Fibroblast of upper back skin (primary cell): ENCODE measurements at regions not wholly inside any gene's neighbourhood (a gene's known extent, or its start where the extent isn't known, plus 50 kb on each side); places are given as distances from the start of the nearest gene placed in this dataset.
"Not testable (repeated sequence)": the region's sequence is repeated elsewhere in the genome, so short reads cannot be mapped to it uniquely, and the experiment has no call there.

Experiments used
- DNase-seq: peaks from one replicate; pipeline ENCODE4 v3.0.0-alpha.2; 2013

DNA sequence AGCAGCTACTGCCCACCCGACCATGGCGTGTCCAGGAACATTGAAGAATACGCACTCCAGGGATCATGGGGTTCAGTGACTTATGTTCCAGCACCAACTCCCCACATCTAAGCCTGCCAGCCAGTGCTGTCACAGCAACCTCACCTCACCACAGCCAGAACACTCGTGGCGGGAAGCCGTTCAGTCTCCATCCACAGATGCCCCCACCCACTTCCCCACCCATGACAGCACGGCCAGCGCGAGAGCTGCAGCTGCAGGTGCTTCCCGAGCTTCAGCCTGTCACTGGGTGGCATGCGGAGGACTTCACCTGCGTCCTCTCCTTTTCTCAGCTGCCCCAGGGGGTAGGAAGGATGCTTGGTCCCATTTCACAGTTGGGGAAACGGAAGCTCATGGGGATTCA lies 50.3 kb downstream of the RBFOX3 start:
- no peak for DNase-seq

GRCh38 chr17:79559111-79559887 lies 51.6 kb downstream of the RBFOX3 start:
- no peak for DNase-seq

- DNase-seq, result no peak
Measured at GRCh38 chr17:79558091-79558900, 52.6 kb downstream of the RBFOX3 start.

- DNase-seq, result no peak
Measured at GRCh38 chr17:79557276-79558090, 53.4 kb downstream of the RBFOX3 start.

DNA sequence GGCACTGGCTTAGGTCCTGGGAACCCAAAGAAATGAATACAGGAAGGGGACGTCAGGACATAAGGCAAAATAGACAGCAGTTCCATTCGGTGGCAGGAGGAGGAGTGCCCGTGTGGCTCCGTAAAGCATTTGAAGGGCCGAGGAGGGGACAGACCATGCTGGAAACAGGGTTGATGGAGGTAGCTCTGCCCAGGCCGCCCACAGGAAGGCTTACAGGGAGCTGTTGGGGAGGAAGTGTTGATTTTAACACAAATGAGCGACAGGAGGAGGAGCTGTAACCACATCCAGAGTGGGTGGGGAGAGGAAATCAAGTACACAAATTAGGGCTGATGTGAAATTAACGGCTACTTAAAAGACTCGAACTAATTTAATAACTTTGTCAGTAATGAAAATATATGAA lies 54.6 kb downstream of the RBFOX3 start:
- DNase-seq, result no peak

GRCh38 chr17:79555543-79555942 lies 55.3 kb downstream of the RBFOX3 start:
- no peak for DNase-seq

DNA sequence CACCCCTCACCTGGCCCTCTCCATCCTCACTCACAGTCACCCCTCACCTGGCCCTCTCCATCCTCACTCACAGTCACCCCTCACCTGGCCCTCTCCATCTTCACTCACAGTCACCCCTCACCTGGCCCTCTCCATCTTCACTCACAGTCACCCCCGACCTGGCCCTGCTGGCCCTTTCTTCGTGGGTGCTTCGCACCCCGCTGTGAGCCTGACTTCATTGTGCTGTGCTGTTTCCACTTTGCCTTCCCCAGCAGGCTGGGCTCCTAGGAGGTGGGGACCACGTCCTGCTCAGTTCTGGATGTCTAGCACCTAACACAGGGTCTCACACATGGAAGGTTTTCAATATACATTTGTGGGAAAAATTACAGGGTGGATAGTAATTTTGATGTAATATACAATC lies 56.5 kb downstream of the RBFOX3 start:
- DNase-seq, result not testable (repeated sequence)

- DNase-seq, result no peak
Measured at GRCh38 chr17:79552824-79553223, 58.0 kb downstream of the RBFOX3 start.

DNA sequence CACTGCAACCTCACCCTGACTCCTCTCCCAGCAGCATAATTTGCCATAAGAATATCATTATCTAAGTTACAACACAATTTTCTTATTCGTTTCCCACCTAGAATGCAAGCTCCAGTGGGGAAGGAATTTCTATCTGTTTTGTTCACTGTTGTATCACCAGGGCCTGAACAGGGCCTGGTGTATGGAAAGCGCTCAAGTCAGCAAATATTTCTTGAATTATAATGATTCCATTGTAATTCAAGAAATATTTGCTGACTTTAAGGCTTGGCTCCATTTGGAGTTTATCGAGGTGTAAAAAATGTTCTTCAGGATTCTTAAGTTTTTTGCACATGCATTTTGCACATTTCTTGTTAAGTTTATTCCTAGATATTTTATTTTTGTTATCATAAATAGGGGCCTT lies 58.4 kb downstream of the RBFOX3 start:
- DNase-seq, result no peak

DNA sequence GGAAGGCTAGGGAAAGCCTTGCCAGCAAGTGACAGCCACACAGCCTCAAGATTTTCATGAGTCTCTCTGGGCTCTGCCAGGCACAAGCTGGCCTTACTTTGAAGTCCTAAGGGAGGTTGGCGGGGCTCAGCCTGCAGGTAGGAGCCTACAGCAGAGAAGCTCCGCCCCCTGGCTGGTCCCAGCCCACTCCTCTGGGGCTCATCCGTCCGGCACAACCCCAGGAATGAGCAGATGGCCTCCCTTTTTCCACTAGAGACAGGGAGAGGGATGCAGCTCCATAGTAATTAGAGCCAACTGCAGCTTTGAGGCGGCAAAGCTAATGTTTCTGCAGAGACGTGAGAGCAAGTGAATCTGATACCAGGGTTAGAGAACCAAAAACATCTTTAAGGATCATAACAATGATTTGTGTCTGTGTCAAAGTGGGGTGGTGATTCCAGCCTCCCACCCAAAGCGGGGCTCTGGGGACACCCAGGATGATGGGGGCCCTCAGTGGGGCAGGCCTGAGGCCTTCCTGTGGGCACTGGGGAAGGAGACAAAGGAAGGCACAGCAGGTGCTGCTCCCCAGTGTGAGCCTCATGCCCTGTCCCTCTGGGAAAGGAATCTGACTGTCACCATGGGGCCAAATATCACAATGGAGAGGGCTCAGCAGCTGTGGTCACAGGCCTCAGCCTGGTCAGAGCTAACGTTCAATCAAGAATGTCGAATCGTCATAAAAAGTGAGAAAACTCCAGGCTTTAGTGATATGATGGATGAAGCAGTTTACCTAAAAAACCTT lies 61.5 kb downstream of the RBFOX3 start:
- no peak for DNase-seq

GRCh38 chr17:79548116-79548515 lies 62.7 kb downstream of the RBFOX3 start:
- DNase-seq, result no peak

- no peak for DNase-seq
Measured at GRCh38 chr17:79547586-79547985, 63.3 kb downstream of the RBFOX3 start.

DNA sequence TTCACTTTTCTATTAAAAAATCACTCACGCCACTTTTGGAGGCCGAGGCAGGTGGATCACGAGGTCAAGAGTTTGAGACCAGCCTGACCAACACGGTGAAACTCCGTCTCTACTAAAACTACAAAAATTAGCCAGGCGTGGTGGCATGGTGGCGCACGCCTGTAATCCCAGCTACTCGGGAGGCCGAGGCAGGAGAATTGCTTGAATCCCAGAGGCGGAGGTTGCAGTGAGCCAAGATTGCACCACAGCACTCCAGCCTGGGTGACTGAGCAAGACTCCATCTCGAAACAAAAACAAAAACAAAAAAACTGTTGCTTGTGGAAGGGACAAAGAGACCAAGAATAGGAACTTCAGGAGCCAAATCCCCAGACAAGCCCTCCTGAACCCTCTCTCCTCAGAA lies 63.7 kb downstream of the RBFOX3 start:
- DNase-seq, result not testable (repeated sequence)

GRCh38 chr17:79546386-79546785 lies 64.5 kb downstream of the RBFOX3 start:
- DNase-seq, result no peak

- DNase-seq, result no peak
Measured at GRCh38 chr17:79545251-79546005, 65.4 kb downstream of the RBFOX3 start.

- no peak for DNase-seq
Measured at GRCh38 chr17:79544142-79544914, 66.5 kb downstream of the RBFOX3 start.

DNA sequence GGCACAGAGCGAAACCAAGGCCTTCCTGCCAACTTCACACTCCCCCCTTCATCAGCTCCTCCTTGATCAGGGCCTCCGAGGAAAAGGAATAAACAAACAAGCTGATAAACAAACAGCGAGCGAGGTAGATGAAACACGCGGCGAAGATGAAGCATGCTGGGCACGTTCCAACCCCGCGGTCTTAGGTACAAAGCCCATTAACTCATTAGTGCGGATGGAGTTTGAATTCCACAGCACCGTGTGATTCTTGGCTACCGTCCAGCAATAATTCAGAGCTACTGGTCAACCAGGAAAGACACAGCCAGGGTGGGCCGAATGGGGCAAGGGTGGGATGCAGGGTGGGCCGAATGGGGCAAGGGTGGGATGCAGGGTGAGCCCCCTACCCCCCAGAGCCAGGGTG lies 67.3 kb downstream of the RBFOX3 start:
- no peak for DNase-seq

GRCh38 chr17:79542718-79543117 lies 68.1 kb downstream of the RBFOX3 start:
- no peak for DNase-seq

DNA sequence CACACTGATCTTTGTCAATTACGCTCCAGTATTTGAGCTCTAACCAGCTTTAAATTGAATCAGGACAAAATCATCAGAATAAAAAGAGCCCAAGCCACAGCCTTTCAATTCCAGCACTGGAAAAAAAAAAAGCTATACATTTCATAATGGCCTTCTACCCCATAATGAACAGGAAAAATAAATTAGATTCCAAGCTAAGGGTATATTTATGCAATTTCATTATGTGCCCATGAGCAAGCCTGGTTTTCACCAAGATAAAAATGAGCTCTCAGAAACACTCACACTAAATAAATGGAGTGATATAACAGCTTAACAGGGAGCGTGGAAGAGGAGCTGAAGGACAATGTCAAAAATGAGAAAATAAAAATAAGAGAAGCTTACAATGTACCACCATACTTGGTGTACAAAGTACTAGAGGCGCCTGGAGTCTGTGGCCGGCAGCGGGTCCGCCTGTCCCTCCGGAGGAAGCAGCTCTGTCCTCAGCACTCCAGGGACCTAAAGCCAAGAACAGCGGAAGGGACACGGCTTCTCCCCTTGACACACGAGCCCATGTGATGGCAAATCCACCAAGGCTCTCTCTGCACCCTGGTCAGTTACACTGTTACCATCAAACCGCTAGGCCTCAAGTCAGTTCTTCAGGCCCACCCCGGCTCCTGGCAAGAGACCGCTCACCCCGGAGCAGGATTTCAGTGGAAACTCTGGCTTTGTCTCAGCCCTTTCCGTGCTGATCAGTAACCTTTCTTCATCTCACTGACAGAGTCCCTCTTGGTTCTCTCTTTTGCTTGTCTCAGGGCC lies 69.6 kb downstream of the RBFOX3 start:
- no peak for DNase-seq
